ENCODE measurements at regions not wholly inside any gene's neighbourhood (a gene's known extent, or its start where the extent isn't known, plus 50 kb on each side); places are given as distances from the start of the nearest gene placed in this dataset.

DNA sequence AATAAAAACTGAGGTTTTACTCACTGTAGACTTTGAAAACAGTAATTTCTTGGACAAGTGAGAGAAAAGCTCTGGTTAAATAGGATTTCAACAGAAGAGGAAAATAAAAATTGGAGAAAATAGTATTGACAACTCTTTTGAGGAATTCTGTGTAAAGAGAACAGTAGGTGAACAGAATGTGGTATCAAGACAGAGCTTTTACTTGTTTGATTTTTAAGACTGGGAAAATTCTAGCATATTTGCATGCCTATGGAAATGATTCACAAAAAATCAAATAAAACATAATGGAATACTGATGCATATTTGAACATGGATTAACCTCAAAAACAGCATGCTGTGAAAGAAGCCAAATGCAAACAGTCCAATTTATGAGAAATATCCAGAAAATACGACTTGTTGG, 504.6 kb downstream of the KCTD8 start:
- Histone ChIP-seq H3K27me3 (ENCODE audit: control insufficient read depth in 1 of 2, insufficient read depth in 2 of 2, low read length in 1 of 2) (no peaks in the 10 kb centered on the region), H3K36me3 (ENCODE audit: control insufficient read depth in 1 of 2, insufficient read depth in 2 of 2, low read length in 1 of 2) (no peaks in the 10 kb centered on the region), H3K4me3 (ENCODE audit: low read length in 2 of 2) (no peak overlapping the region), H3K4me1 (ENCODE audit: control insufficient read depth in 1 of 2, insufficient read depth in 2 of 2, low read length in 2 of 2) (no peaks in the 10 kb centered on the region), H3K9me3 (ENCODE audit: control insufficient read depth, low read length) (no peaks in the 10 kb centered on the region), H3K27ac (ENCODE audit: low read depth in 1 of 2, low read length in 2 of 2) (no peak overlapping the region)
- intact Hi-C loops (cut with DNase I) = no loop called here
- DNase-seq (no peak), ATAC-seq (ENCODE audit: low FRiP score) (no peak)
- WGBS, 2 donors = 53 to 56% methylated on average over 1 of the region's 1 CpG

- WGBS, 2 donors = 23 to 34% methylated on average over 1 of the region's 1 CpG
- intact Hi-C loops (cut with DNase I) = no loop called here
- Histone ChIP-seq H3K27ac (ENCODE audit: low read depth in 1 of 2, low read length in 2 of 2) (no peak overlapping the region), H3K36me3 (ENCODE audit: control insufficient read depth in 1 of 2, insufficient read depth in 2 of 2, low read length in 1 of 2) (no peaks in the 10 kb centered on the region), H3K9me3 (ENCODE audit: control insufficient read depth, low read length) (no peaks in the 10 kb centered on the region), H3K4me3 (ENCODE audit: low read length in 2 of 2) (no peak overlapping the region), H3K27me3 (ENCODE audit: control insufficient read depth in 1 of 2, insufficient read depth in 2 of 2, low read length in 1 of 2) (no peaks in the 10 kb centered on the region), H3K4me1 (ENCODE audit: control insufficient read depth in 1 of 2, insufficient read depth in 2 of 2, low read length in 2 of 2) (no peaks in the 10 kb centered on the region)
- ATAC-seq (ENCODE audit: low FRiP score) (no peak), DNase-seq (no peak)
Measured at GRCh38 chr4:43959976-43960375, 488.6 kb downstream of the KCTD8 start.

DNA sequence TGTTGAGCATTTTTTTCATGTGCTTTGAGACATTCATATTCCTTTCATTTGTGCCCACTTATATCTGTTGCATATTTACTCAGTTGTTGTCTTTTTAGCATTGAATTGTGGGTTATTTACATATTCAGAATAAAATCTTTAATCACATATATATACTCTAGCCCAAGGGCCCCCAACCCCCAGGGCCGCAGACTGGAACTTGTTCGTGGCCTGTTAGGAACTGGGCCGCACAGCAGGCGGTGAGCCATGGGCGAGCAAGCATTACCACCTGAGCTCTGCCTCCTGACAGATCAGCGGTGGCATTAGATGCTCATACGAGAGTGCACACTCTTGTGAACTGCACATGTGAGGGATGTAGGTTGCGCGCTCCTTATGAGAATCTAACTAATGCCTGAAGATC, 480.6 kb downstream of the KCTD8 start:
- H3K27ac ChIP-seq (ENCODE audit: low read depth in 1 of 2, low read length in 2 of 2) = no peak overlapping the region
- ATAC-seq (ENCODE audit: low FRiP score) = no peak
- H3K36me3 ChIP-seq (ENCODE audit: control insufficient read depth in 1 of 2, insufficient read depth in 2 of 2, low read length in 1 of 2) = no peaks in the 10 kb centered on the region
- intact Hi-C loops (cut with DNase I) = no loop called here
- H3K27me3 ChIP-seq (ENCODE audit: control insufficient read depth in 1 of 2, insufficient read depth in 2 of 2, low read length in 1 of 2) = no peaks in the 10 kb centered on the region
- WGBS, 2 donors = 93 to 95% methylated on average over 9 of the region's 9 CpGs
- H3K4me1 ChIP-seq (ENCODE audit: control insufficient read depth in 1 of 2, insufficient read depth in 2 of 2, low read length in 2 of 2) = no peaks in the 10 kb centered on the region
- no peak for DNase-seq
- no peak overlapping the region for H3K4me3 ChIP-seq (ENCODE audit: low read length in 2 of 2)
- H3K9me3 ChIP-seq (ENCODE audit: control insufficient read depth, low read length) = peaks cover 1% of the 10 kb centered on the region

DNA sequence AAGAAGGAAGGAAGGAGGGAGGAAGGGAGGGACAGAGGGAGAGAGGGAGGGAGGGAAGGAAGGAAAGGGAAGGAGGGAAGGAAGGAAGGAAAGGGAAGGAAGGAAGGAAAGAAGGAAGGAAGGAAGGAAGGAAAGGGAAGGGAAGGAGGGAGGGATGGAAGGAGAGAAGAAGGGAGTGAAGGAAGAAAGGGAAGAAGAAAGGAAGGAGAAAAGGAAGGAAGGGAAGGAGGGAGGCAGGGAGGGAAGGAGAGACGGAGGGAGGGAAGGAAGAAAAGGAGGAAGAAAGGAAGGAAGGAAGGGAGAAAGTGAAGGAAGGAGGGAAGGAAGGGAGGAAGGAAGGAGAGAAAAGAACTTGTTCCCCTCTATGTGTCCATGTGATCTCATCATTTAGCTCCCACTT, 465.0 kb downstream of the KCTD8 start:
- intact Hi-C loops (cut with DNase I) = no loop called here
- DNase-seq (no peak), ATAC-seq (ENCODE audit: low FRiP score) (no peak)
- Histone ChIP-seq H3K9me3 (ENCODE audit: control insufficient read depth, low read length) (no peaks in the 10 kb centered on the region), H3K27me3 (ENCODE audit: control insufficient read depth in 1 of 2, insufficient read depth in 2 of 2, low read length in 1 of 2) (no peaks in the 10 kb centered on the region), H3K4me3 (ENCODE audit: low read length in 2 of 2) (no peak overlapping the region), H3K36me3 (ENCODE audit: control insufficient read depth in 1 of 2, insufficient read depth in 2 of 2, low read length in 1 of 2) (no peaks in the 10 kb centered on the region), H3K27ac (ENCODE audit: low read depth in 1 of 2, low read length in 2 of 2) (no peak overlapping the region), H3K4me1 (ENCODE audit: control insufficient read depth in 1 of 2, insufficient read depth in 2 of 2, low read length in 2 of 2) (no peaks in the 10 kb centered on the region)
- WGBS, 2 donors = 84 to 100% methylated on average over 1 of the region's 1 CpG

DNA sequence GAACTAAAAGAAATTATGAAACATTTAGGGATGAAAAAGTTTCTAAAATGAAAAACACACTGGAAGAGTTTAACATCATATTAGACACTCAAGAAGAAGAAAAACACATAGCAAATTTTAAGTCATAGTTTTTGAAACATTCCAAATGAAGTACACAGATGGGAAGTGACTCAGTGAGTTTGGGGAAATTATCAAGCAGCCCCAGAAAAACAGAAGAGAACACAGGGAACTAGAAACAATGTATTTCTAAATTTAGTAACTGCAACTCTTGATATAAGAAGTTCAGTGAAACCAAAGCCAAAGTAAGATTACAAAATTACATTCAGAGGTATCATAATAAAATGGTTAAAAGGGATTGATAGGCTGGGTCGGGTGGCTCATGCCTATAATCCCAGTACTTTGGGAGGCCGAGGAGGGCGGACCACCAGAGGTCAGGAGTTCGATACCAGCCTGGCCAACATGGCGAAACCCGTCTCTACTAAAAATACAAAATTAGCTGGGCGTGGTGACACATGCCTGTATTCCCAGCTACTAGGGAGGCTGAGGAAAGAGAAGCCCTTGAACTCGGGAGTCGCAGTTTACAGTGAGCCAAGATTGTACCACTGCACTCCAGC, 461.2 kb downstream of the KCTD8 start:
- no peak overlapping the region for H3K4me3 ChIP-seq (ENCODE audit: low read length in 2 of 2)
- no peaks in the 10 kb centered on the region for H3K36me3 ChIP-seq (ENCODE audit: control insufficient read depth in 1 of 2, insufficient read depth in 2 of 2, low read length in 1 of 2)
- no peaks in the 10 kb centered on the region for H3K4me1 ChIP-seq (ENCODE audit: control insufficient read depth in 1 of 2, insufficient read depth in 2 of 2, low read length in 2 of 2)
- ATAC-seq (ENCODE audit: low FRiP score) = no peak
- 89% methylated on average over 9 of the region's 9 CpGs for WGBS, 2 donors
- no peaks in the 10 kb centered on the region for H3K9me3 ChIP-seq (ENCODE audit: control insufficient read depth, low read length)
- no peak for DNase-seq
- H3K27me3 ChIP-seq (ENCODE audit: control insufficient read depth in 1 of 2, insufficient read depth in 2 of 2, low read length in 1 of 2) = no peaks in the 10 kb centered on the region
- intact Hi-C loops (cut with DNase I) = no loop called here
- no peak overlapping the region for H3K27ac ChIP-seq (ENCODE audit: low read depth in 1 of 2, low read length in 2 of 2)

GRCh38 chr4:43990551-43990950, 458.1 kb downstream of the KCTD8 start:
- WGBS, 2 donors = 65 to 74% methylated on average over 7 of the region's 7 CpGs
- H3K27ac ChIP-seq (ENCODE audit: low read depth in 1 of 2, low read length in 2 of 2) = no peak overlapping the region
- H3K4me3 ChIP-seq (ENCODE audit: low read length in 2 of 2) = no peak overlapping the region
- H3K9me3 ChIP-seq (ENCODE audit: control insufficient read depth, low read length) = no peaks in the 10 kb centered on the region
- H3K4me1 ChIP-seq (ENCODE audit: control insufficient read depth in 1 of 2, insufficient read depth in 2 of 2, low read length in 2 of 2) = no peaks in the 10 kb centered on the region
- DNase-seq (no peak), ATAC-seq (ENCODE audit: low FRiP score) (no peak)
- no peaks in the 10 kb centered on the region for H3K27me3 ChIP-seq (ENCODE audit: control insufficient read depth in 1 of 2, insufficient read depth in 2 of 2, low read length in 1 of 2)
- intact Hi-C loops (cut with DNase I) = no loop called here
- H3K36me3 ChIP-seq (ENCODE audit: control insufficient read depth in 1 of 2, insufficient read depth in 2 of 2, low read length in 1 of 2) = no peaks in the 10 kb centered on the region

GRCh38 chr4:43990963-43991362, 457.6 kb downstream of the KCTD8 start:
- WGBS, 2 donors = 47 to 56% methylated on average over 3 of the region's 3 CpGs
- no peaks in the 10 kb centered on the region for H3K4me1 ChIP-seq (ENCODE audit: control insufficient read depth in 1 of 2, insufficient read depth in 2 of 2, low read length in 2 of 2)
- ATAC-seq (ENCODE audit: low FRiP score) (no peak), DNase-seq (no peak)
- no peaks in the 10 kb centered on the region for H3K36me3 ChIP-seq (ENCODE audit: control insufficient read depth in 1 of 2, insufficient read depth in 2 of 2, low read length in 1 of 2)
- intact Hi-C loops (cut with DNase I) = no loop called here
- no peak overlapping the region for H3K4me3 ChIP-seq (ENCODE audit: low read length in 2 of 2)
- H3K27me3 ChIP-seq (ENCODE audit: control insufficient read depth in 1 of 2, insufficient read depth in 2 of 2, low read length in 1 of 2) = no peaks in the 10 kb centered on the region
- no peak overlapping the region for H3K27ac ChIP-seq (ENCODE audit: low read depth in 1 of 2, low read length in 2 of 2)
- H3K9me3 ChIP-seq (ENCODE audit: control insufficient read depth, low read length) = no peaks in the 10 kb centered on the region

- no peak for ATAC-seq (ENCODE audit: low FRiP score)
- DNase-seq = no peak
- Histone ChIP-seq H3K4me3 (ENCODE audit: low read length in 2 of 2) (no peak overlapping the region), H3K9me3 (ENCODE audit: control insufficient read depth, low read length) (no peaks in the 10 kb centered on the region), H3K36me3 (ENCODE audit: control insufficient read depth in 1 of 2, insufficient read depth in 2 of 2, low read length in 1 of 2) (no peaks in the 10 kb centered on the region), H3K27me3 (ENCODE audit: control insufficient read depth in 1 of 2, insufficient read depth in 2 of 2, low read length in 1 of 2) (no peaks in the 10 kb centered on the region), H3K4me1 (ENCODE audit: control insufficient read depth in 1 of 2, insufficient read depth in 2 of 2, low read length in 2 of 2) (no peaks in the 10 kb centered on the region), H3K27ac (ENCODE audit: low read depth in 1 of 2, low read length in 2 of 2) (no peak overlapping the region)
- 65 to 67% methylated on average over 3 of the region's 3 CpGs for WGBS, 2 donors
- intact Hi-C loops (cut with DNase I) = no loop called here
Measured at GRCh38 chr4:43992552-43992951, 456.1 kb downstream of the KCTD8 start.

GRCh38 chr4:43993196-43993902, 455.3 kb downstream of the KCTD8 start:
- H3K27ac ChIP-seq (ENCODE audit: low read depth in 1 of 2, low read length in 2 of 2) = no peak overlapping the region

More at GRCh38 chr4:43993196-43993902, 455.3 kb downstream of the KCTD8 start:
- Histone ChIP-seq H3K9me3 (ENCODE audit: control insufficient read depth, low read length) (no peaks in the 10 kb centered on the region), H3K27me3 (ENCODE audit: control insufficient read depth in 1 of 2, insufficient read depth in 2 of 2, low read length in 1 of 2) (no peaks in the 10 kb centered on the region), H3K36me3 (ENCODE audit: control insufficient read depth in 1 of 2, insufficient read depth in 2 of 2, low read length in 1 of 2) (no peaks in the 10 kb centered on the region), H3K4me1 (ENCODE audit: control insufficient read depth in 1 of 2, insufficient read depth in 2 of 2, low read length in 2 of 2) (no peaks in the 10 kb centered on the region), H3K4me3 (ENCODE audit: low read length in 2 of 2) (no peak overlapping the region)
- DNase-seq = no peak
- WGBS, 2 donors = 72 to 74% methylated on average over 2 of the region's 2 CpGs
- ATAC-seq (ENCODE audit: low FRiP score) = no peak
- intact Hi-C loops (cut with DNase I) = no loop called here

All from aorta (tissue), 5 donors.